Stimulated activated CD8-positive, alpha-beta memory T cell treated with anti-CD3 and anti-CD28 coated beads, Interleukin-2, amount 100 ng/mL, for 48 hours (primary cell): ENCODE measurements at regions not wholly inside any gene's neighbourhood (a gene's known extent, or its start where the extent isn't known, plus 50 kb on each side); places are given as distances from the start of the nearest gene placed in this dataset.
"Not testable (repeated sequence)": the region's sequence is repeated elsewhere in the genome, so short reads cannot be mapped to it uniquely, and the experiment has no call there.

ENCODE experiments used
- DNase-seq, 2 donors: peaks; one replicate each; pipeline ENCODE4 v3.0.0-alpha.2; 2020; ENCODE audit warnings: low read depth in 2 of 2

- no peak for DNase-seq
These were observed 62.1 kb upstream of the TEKT1 start for GRCh38 chr17:6893382-6894205.

- DNase-seq, result peak; percentile 13 to 16
These were observed 62.6 kb upstream of the TEKT1 start for GRCh38 chr17:6894206-6894528.

- DNase-seq, result no peak
These were observed 69.6 kb upstream of the TEKT1 start for GRCh38 chr17:6901086-6901485.

GRCh38 chr17:6903326-6903900, 71.9 kb upstream of the TEKT1 start:
- DNase-seq, result no peak

GRCh38 chr17:6908807-6909206, 77.3 kb upstream of the TEKT1 start:
- DNase-seq, result no peak

GRCh38 chr17:6910987-6911603, 79.6 kb upstream of the TEKT1 start:
- no peak for DNase-seq

GRCh38 chr17:6912110-6913051, 80.9 kb upstream of the TEKT1 start:
- no peak for DNase-seq

- peak; percentile 66 to 73 for DNase-seq
These were observed 82.0 kb upstream of the ALOX12 start for GRCh38 chr17:6913608-6914443.

- DNase-seq, result no peak
These were observed 81.1 kb upstream of the ALOX12 start for GRCh38 chr17:6914711-6915110.

GRCh38 chr17:6915620-6916019, 80.2 kb upstream of the ALOX12 start:
- DNase-seq, result no peak

GRCh38 chr17:6919158-6919557, 76.7 kb upstream of the ALOX12 start:
- DNase-seq, result no peak

GRCh38 chr17:6923385-6923784, 72.5 kb upstream of the ALOX12 start:
- DNase-seq, result no peak

- no peak for DNase-seq
These were observed 71.6 kb upstream of the ALOX12 start for GRCh38 chr17:6924208-6924607.

- DNase-seq, result no peak
These were observed 69.2 kb upstream of the ALOX12 start for GRCh38 chr17:6926667-6927066.

GRCh38 chr17:6927290-6928126, 68.3 kb upstream of the ALOX12 start:
- DNase-seq, result no peak

GRCh38 chr17:6928193-6928592, 67.7 kb upstream of the ALOX12 start:
- DNase-seq, result no peak

- no peak for DNase-seq
These were observed 65.1 kb upstream of the ALOX12 start for GRCh38 chr17:6930749-6931148.

GRCh38 chr17:6934544-6934943, 61.3 kb upstream of the ALOX12 start:
- DNase-seq, result not testable (repeated sequence)

- no peak for DNase-seq
These were observed 59.4 kb upstream of the ALOX12 start for GRCh38 chr17:6936370-6937028.

- DNase-seq, result no peak
These were observed 57.2 kb upstream of the ALOX12 start for GRCh38 chr17:6938637-6939036.
